ENCODE measurements at regions not wholly inside any gene's neighbourhood (a gene's known extent, or its start where the extent isn't known, plus 50 kb on each side); places are given as distances from the start of the nearest gene placed in this dataset.

- H3K4me1 Mint-ChIP-seq, result peaks cover 12% of the 10 kb centered on the region
- DNase-seq, result no peak
- H3K9me3 Mint-ChIP-seq, result peaks cover 3% of the 10 kb centered on the region
- TF ChIP-seq CTCF (IDR thresholded peaks at IDR 0.05), result no peak
- no peaks in the 10 kb centered on the region for H3K27me3 Mint-ChIP-seq (ENCODE audit: low read depth, poor library complexity)
- no peak overlapping the region for H3K4me3 Mint-ChIP-seq
- H3K36me3 Mint-ChIP-seq (ENCODE audit: low read depth), result no peaks in the 10 kb centered on the region
- no peak overlapping the region for H3K27ac Mint-ChIP-seq
Measured at GRCh38 chr5:111653408-111653807, 103.6 kb downstream of the NREP start.

DNA sequence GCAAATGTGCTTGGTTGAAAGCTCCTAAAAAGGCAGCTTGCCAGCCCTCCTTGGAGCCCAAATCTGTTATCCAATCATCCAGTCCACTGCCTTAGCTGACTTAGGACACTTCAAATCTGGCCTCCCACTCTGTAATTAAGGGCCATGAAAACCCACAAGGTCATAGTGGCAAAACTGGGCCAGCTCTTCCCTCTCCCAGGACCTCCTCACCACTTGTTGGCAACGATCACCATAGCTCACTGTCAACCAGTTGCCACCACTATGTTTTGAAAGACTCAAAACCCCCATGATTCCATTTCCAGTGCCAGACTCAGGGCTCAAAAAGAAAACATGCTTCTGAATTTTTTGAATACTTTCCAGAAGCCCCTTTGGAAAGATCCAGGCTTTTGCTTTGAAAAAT lies 107.5 kb downstream of the NREP start:
- H3K36me3 Mint-ChIP-seq (ENCODE audit: low read depth), result no peaks in the 10 kb centered on the region
- no peak overlapping the region for H3K4me3 Mint-ChIP-seq
- TF ChIP-seq CTCF (IDR thresholded peaks at IDR 0.05), result no peak
- peaks cover 3% of the 10 kb centered on the region for H3K9me3 Mint-ChIP-seq
- peaks cover 12% of the 10 kb centered on the region for H3K4me1 Mint-ChIP-seq
- no peak overlapping the region for H3K27ac Mint-ChIP-seq
- H3K27me3 Mint-ChIP-seq (ENCODE audit: low read depth, poor library complexity), result no peaks in the 10 kb centered on the region
- DNase-seq, result no peak

DNA sequence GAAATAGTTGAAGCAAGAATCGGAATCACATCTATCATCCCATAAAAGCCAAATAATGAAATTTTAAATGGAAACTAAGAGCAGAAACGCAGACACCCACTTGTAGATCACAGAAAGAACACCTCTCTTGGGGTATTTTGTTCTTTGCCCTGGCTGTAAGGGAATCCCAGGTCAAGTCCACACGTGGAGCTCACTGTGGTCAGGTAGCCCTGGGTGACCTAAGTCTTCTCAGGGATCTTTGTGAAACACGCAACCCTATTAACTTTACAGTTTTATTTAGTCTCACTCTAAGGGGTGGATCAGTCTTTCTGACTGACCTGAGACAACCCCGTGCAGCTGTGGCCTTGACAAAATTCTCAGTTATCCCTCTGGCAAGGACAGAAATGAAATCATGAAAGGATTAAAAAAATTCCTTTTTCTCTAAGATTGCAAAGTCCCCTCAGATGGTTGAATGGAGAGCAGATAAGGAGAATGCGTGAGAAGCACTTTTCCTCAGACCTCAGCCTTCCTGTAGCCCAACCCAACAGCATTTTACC lies 111.6 kb downstream of the NREP start:
- peaks cover 10% of the 10 kb centered on the region for H3K4me1 Mint-ChIP-seq
- no peak for DNase-seq
- no peaks in the 10 kb centered on the region for H3K36me3 Mint-ChIP-seq (ENCODE audit: low read depth)
- peaks cover 7% of the 10 kb centered on the region for H3K9me3 Mint-ChIP-seq
- TF ChIP-seq CTCF (IDR thresholded peaks at IDR 0.05), result no peak
- no peaks in the 10 kb centered on the region for H3K27me3 Mint-ChIP-seq (ENCODE audit: low read depth, poor library complexity)
- H3K4me3 Mint-ChIP-seq, result no peak overlapping the region
- H3K27ac Mint-ChIP-seq, result no peak overlapping the region

DNA sequence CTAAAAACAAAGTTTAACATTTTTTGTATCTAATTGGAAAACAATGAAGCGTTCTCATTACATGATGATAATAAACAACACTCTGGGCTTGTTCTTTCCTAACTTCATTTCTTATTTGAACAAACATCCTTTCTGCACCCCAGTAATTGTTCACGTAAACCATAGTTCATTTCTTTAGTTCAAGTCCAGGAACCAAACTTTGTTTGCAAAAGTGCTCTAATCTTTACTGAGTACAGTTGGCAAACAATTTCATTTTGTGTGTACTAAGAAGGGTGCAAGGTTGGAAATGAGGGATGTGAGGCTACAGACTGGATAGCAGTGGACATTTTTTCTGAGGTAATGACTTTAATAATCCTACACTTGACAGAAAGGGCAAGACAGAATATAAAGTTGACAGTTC lies 113.5 kb downstream of the NREP start:
- no peak for TF ChIP-seq CTCF (IDR thresholded peaks at IDR 0.05)
- no peaks in the 10 kb centered on the region for H3K27me3 Mint-ChIP-seq (ENCODE audit: low read depth, poor library complexity)
- peaks cover 25% of the 10 kb centered on the region for H3K9me3 Mint-ChIP-seq
- DNase-seq, result no peak
- peaks cover 7% of the 10 kb centered on the region for H3K36me3 Mint-ChIP-seq (ENCODE audit: low read depth)
- H3K27ac Mint-ChIP-seq, result no peak overlapping the region
- H3K4me1 Mint-ChIP-seq, result no peaks in the 10 kb centered on the region
- no peak overlapping the region for H3K4me3 Mint-ChIP-seq

GRCh38 chr5:111641533-111642233 lies 115.3 kb downstream of the NREP start:
- DNase-seq, result no peak
- H3K27me3 Mint-ChIP-seq (ENCODE audit: low read depth, poor library complexity), result no peaks in the 10 kb centered on the region
- peaks cover 33% of the 10 kb centered on the region for H3K9me3 Mint-ChIP-seq
- H3K4me3 Mint-ChIP-seq, result no peak overlapping the region
- H3K4me1 Mint-ChIP-seq, result no peaks in the 10 kb centered on the region
- H3K27ac Mint-ChIP-seq, result no peak overlapping the region
- H3K36me3 Mint-ChIP-seq (ENCODE audit: low read depth), result peaks cover 7% of the 10 kb centered on the region
- TF ChIP-seq CTCF (IDR thresholded peaks at IDR 0.05), result no peak

- TF ChIP-seq CTCF (IDR thresholded peaks at IDR 0.05), result no peak
- H3K4me1 Mint-ChIP-seq, result no peaks in the 10 kb centered on the region
- H3K36me3 Mint-ChIP-seq (ENCODE audit: low read depth), result peaks cover 7% of the 10 kb centered on the region
- no peaks in the 10 kb centered on the region for H3K27me3 Mint-ChIP-seq (ENCODE audit: low read depth, poor library complexity)
- H3K9me3 Mint-ChIP-seq, result peaks cover 33% of the 10 kb centered on the region
- no peak overlapping the region for H3K27ac Mint-ChIP-seq
- no peak for DNase-seq
- H3K4me3 Mint-ChIP-seq, result no peak overlapping the region
Measured at GRCh38 chr5:111639912-111640311, 117.1 kb downstream of the NREP start.

Measured in nephron progenitor cell (in vitro differentiated cells).